Activated T-helper 9 cell treated with anti-CD3 and anti-CD28 coated beads, Interleukin-2, amount 50 U/mL, for 16 hours (primary cell): ENCODE measurements at regions not wholly inside any gene's neighbourhood (a gene's known extent, or its start where the extent isn't known, plus 50 kb on each side); places are given as distances from the start of the nearest gene placed in this dataset.
"Not testable (repeated sequence)": the region's sequence is repeated elsewhere in the genome, so short reads cannot be mapped to it uniquely, and the experiment has no call there.

ENCODE experiments used
- DNase-seq: peaks from one replicate; pipeline ENCODE4 v3.0.0-alpha.2; 2020; ENCODE audit warnings: low read depth

DNA sequence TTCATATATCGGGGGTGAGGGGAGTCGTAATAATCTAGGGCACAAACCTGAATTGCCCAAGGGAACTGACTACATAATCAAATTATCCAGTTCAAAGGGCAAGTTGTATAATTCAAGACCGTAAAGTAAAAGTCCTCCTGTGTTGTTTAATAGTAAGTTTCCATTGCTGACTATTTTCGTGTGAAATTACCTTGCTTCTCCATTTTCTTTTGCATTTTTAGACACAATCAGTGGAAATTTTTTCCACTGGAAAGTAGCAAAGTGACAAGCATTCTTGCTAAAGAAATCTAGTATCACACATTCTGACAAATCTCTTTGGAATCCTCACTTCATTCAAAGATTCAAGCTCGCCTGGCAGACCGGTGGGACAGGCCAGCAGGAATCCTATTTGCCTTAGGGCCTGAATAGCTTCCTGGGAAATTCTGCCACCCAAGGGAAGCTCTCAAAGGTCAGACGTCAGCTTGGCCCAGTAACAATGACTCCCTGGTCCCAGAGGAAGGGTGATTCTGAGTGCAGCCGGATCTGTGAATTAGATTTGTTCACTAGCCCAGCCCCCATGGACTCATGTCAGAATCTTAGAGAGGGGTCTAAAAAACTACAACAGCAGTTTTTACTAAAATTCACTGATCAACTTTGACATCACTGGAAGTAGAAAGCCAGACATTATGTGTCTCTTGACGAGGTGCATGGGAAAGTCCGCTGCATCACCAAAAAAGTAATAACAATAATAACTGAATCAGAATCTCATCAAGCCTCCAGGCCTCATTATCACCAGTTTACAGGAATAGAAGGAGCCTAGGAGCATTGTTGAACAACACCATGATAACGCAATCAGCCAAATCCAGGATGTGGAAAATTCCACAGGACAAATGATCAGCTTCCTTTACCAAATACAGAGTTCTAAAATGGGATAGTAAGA is 161.0 kb downstream of the SKIDA1 start:
- no peak for DNase-seq

GRCh38 chr10:21363731-21364104 is 161.8 kb downstream of the SKIDA1 start:
- DNase-seq = no peak

GRCh38 chr10:21363092-21363730 is 162.3 kb downstream of the SKIDA1 start:
- DNase-seq = no peak

GRCh38 chr10:21359202-21359601 is 166.3 kb downstream of the SKIDA1 start:
- no peak for DNase-seq

DNA sequence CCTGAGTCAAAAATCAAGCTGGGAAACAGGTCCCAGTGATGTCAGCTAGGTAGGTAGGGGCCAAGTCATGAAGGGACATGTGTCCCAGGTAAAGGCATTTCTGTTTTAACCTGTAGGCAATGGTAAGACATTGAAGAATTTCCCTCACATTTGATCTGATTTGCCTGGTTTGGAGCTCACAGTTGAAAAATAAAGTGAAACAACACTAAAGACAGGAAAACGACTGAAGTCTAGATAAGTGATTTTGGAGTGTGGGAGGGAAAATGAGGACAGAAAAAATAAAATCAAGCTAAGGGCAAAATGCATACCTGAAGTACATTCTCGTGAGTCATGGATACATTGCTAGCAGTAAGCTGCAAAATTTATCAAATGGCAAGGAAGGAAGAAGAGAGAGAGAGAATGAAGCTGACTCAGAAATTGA is 169.9 kb downstream of the SKIDA1 start:
- no peak for DNase-seq

DNA sequence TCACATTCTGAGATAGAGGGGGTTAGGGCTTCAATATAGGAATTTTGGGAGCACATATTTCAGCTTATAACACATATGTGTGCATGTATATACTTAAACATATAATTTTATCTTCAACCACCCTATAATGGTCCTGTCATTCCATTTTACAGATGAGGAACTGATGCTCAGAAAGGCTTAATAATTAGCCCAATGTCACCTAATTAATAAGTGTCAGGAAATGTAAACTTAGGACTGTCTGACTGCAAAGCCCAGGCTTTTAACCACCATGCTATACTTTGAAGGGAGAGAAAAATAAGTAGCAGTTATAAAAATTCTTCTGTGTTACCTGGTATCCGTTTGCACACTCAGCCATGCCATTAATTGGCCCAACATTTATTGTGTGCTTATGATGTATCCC is 172.6 kb downstream of the SKIDA1 start:
- DNase-seq = no peak

DNA sequence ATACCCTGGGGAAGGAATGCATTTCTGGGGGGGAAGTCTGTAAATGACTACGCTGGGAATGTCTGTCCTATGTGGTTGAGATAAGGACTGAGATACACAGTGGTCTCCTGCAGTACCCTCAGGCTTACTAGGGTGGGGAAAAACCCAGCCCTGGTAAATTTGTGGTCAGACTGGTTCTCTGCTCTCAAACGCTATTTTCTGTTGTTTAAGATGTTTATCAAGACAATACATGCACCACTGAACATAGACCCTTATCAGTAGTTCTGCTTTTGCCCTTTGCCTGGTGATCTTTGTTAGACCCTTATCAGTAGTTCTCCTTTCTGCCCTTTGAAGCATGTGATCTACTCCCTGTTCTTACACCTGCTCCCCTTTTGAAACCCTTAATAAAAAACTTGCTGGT is 173.9 kb downstream of the SKIDA1 start:
- DNase-seq = not testable (repeated sequence)

DNA sequence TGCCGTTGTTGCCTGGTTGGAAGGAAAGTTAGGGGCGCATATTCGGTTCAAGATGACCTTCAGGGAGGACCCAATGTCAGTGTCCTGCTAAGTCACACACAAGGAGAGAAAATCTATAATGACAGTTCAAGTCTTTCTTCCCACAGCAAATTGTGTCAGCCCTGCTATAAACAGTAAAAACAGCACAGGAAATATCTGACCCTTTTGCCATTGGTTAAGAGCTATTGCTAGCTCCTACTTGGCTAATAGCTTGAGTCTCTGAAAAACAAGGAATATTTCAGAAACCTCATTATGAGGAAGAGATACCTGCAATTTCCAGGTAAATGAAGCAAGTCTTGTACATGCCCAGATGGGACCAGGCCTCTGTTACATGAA is 175.6 kb downstream of the SKIDA1 start:
- DNase-seq = no peak

- no peak for DNase-seq
Measured at GRCh38 chr10:21347785-21348170, 177.7 kb downstream of the SKIDA1 start.

GRCh38 chr10:21347043-21347784 is 178.3 kb downstream of the SKIDA1 start:
- DNase-seq = no peak

GRCh38 chr10:21343087-21343486 is 182.4 kb downstream of the SKIDA1 start:
- no peak for DNase-seq

GRCh38 chr10:21342499-21342898 is 183.0 kb downstream of the SKIDA1 start:
- DNase-seq = not testable (repeated sequence)

DNA sequence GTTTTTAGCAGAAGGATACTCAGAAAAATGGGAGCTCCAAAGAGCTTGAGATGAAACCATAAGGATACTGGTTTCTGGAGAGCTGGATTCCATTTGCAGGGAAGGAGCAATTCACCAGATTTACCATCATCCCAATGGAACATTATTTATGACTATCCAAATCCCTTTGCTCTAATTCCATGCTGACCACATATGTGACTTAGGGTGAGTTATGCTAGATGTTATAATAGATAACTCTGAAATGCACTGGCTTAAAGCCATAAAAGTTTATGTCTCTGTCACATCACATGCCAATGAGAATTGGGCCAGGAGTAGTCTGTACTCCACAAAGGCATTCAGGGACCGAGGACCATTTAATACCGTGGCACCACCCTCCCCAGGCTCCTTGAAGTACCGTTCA is 185.2 kb downstream of the SKIDA1 start:
- no peak for DNase-seq

DNA sequence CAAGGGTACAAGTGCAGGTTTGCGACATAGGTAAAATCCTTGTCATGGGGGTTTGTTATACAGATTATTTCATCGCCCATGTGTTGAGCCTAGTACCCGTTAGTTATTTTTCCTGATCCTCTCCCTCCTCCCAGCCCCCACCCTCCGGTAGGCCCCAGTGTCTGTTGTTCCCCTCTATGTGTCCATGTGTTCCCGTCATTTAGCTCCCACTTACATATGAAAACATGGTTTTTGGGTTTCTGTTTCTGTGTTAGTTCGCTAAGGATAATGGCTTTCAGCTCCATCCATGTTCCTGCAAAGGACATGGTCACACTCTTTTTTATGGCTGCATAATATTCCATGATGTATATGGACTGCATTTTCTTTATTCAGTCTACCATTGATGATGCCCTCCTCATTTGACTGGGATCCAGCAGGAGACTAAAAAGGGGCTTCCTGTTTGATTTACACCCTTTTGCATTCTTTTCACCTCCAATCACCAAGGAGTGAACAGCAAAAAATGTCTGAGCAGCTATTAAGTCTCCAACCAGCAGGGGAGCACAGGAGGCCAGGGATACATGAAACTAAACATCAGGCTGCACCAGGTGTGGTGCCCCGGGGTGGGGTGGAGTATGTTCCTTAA is 188.2 kb downstream of the SKIDA1 start:
- DNase-seq = no peak

DNA sequence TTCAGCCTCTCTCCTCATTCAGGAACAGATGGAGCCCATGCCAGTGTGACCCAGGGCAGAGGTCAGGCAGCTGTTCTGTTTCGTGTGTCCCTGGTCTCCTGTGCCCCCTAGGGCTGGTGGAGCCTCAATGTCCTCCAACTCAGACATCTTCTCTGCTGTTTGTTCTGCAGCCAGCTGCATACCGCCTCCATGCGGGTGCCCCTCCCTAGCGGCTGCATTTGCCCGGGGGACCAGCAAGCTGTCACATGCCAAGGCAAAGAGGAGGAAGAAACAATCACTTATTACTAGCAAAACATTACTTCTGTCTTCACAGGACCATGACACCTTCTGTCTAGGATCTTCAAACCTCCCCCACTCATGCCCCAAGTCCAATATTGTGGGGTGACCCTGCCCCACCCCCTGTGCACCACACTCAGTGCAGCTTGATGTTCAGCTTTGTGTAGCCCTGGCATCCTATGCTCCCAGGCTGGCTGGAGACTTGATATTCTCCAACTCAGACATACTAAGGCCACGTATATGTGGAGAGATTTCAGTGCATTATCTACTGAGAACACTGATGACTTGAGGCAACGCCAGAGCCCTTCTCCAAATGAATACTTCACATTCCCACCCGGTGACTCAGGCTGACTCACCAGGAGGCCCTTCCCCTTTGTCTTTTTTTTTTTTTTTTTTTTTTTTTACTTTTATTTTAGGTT is 188.9 kb downstream of the SKIDA1 start:
- no peak for DNase-seq

- DNase-seq = no peak
Measured at GRCh38 chr10:21334891-21335696, 190.4 kb downstream of the SKIDA1 start.

GRCh38 chr10:21330628-21331020 is 194.9 kb downstream of the SKIDA1 start:
- no peak for DNase-seq

- no peak for DNase-seq
Measured at GRCh38 chr10:21329995-21330627, 195.4 kb downstream of the SKIDA1 start.

DNA sequence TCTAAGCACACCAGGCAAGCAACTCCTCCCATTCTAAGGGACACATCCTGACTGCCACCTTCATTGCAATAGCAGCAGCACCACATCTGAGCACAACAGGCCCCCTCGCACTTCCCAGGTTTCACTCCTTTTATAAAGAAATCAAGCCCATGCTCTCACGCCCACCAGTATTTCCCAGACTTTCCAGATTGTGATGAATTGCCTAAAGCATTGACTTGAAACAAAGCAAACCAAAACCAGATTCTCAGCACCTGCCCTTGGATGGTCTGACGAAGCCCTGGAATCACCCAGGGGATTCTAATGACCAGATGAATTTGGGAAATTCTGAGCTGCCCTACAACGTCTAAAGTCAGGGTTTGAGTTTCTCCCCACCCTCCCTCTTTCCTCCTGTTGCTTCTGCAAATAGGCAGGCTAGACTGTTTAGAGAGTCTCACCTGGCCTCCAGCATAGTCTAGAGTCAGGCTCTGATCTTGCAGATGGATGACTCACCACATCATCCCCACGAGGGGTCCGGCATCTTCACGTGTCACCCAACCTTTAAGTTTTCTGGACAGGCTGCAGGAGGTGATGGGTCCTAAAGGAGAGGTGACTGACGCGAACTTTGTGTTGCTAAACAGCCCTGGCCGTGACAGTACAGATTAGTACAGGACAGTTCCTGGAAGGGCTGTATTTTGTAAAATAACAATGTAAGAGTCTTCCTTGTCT is 198.0 kb downstream of the SKIDA1 start:
- no peak for DNase-seq
